HL-60 (cell line): ENCODE measurements at regions not wholly inside any gene's neighbourhood (a gene's known extent, or its start where the extent isn't known, plus 50 kb on each side); places are given as distances from the start of the nearest gene placed in this dataset.

ENCODE experiments used
- DNase-seq, 2 experiments: peaks; one replicate each; pipeline ENCODE4 v3.0.0-alpha.2; 2010 to 2020; ENCODE audit warnings: low read depth in 1 of 2, low spot score in 1 of 2
- H3K27ac ChIP-seq: fragments of 250-450 bp; sonication (Bioruptor Pico); replicated peaks from 2 replicates; pipeline ENCODE4 v1.5.1; 2020; ENCODE audit warnings: mild to moderate bottlenecking, moderate library complexity
- H3K27me3 ChIP-seq: fragments of 250-450 bp; sonication (Bioruptor Pico); 2 replicates; pipeline ENCODE4 v1.5.1; 2021; ENCODE audit warnings: mild to moderate bottlenecking, moderate library complexity; ENCODE audit not compliant: insufficient read depth, poor library complexity, severe bottlenecking
- H3K4me3 ChIP-seq: replicated peaks from 2 replicates; pipeline ENCODE4 v1.5.1; 2011; ENCODE audit warnings: mild to moderate bottlenecking, control low read depth, low read length; ENCODE audit not compliant: insufficient read depth
- GABPA ChIP-seq: IDR thresholded peaks from 2 replicates; pipeline ENCODE4 v1.6.1; 2012; ENCODE audit warnings: low read depth
- POLR2AphosphoS5 ChIP-seq: IDR thresholded peaks from 2 replicates; pipeline ENCODE4 v1.6.1; 2012; ENCODE audit warnings: low read depth
- SPI1 ChIP-seq: IDR thresholded peaks from 2 replicates; pipeline ENCODE4 v1.6.1; 2012; ENCODE audit warnings: low read depth, mild to moderate bottlenecking, borderline replicate concordance
- TF ChIP-seq, protein P1 (sequence below): IDR thresholded peaks from one replicate; pipeline ENCODE4 v1.5.1; 2011; ENCODE audit warnings: low read length, control low read depth, inconsistent platforms; ENCODE audit not compliant: insufficient read depth
- TF ChIP-seq, protein P2 (sequence below): IDR thresholded peaks from 2 replicates; pipeline ENCODE4 v1.6.1; 2012; ENCODE audit warnings: low read depth; ENCODE audit not compliant: insufficient replicate concordance

GRCh38 chr3:146895026-146895749 is 290.0 kb upstream of the PLSCR5 start:
- no peak for DNase-seq
- TF ChIP-seq, protein P1, sequence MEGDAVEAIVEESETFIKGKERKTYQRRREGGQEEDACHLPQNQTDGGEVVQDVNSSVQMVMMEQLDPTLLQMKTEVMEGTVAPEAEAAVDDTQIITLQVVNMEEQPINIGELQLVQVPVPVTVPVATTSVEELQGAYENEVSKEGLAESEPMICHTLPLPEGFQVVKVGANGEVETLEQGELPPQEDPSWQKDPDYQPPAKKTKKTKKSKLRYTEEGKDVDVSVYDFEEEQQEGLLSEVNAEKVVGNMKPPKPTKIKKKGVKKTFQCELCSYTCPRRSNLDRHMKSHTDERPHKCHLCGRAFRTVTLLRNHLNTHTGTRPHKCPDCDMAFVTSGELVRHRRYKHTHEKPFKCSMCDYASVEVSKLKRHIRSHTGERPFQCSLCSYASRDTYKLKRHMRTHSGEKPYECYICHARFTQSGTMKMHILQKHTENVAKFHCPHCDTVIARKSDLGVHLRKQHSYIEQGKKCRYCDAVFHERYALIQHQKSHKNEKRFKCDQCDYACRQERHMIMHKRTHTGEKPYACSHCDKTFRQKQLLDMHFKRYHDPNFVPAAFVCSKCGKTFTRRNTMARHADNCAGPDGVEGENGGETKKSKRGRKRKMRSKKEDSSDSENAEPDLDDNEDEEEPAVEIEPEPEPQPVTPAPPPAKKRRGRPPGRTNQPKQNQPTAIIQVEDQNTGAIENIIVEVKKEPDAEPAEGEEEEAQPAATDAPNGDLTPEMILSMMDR = no peak
- TF ChIP-seq GABPA (no peak), SPI1 (no peak), POLR2AphosphoS5 (no peak)
- TF ChIP-seq, protein P2, sequence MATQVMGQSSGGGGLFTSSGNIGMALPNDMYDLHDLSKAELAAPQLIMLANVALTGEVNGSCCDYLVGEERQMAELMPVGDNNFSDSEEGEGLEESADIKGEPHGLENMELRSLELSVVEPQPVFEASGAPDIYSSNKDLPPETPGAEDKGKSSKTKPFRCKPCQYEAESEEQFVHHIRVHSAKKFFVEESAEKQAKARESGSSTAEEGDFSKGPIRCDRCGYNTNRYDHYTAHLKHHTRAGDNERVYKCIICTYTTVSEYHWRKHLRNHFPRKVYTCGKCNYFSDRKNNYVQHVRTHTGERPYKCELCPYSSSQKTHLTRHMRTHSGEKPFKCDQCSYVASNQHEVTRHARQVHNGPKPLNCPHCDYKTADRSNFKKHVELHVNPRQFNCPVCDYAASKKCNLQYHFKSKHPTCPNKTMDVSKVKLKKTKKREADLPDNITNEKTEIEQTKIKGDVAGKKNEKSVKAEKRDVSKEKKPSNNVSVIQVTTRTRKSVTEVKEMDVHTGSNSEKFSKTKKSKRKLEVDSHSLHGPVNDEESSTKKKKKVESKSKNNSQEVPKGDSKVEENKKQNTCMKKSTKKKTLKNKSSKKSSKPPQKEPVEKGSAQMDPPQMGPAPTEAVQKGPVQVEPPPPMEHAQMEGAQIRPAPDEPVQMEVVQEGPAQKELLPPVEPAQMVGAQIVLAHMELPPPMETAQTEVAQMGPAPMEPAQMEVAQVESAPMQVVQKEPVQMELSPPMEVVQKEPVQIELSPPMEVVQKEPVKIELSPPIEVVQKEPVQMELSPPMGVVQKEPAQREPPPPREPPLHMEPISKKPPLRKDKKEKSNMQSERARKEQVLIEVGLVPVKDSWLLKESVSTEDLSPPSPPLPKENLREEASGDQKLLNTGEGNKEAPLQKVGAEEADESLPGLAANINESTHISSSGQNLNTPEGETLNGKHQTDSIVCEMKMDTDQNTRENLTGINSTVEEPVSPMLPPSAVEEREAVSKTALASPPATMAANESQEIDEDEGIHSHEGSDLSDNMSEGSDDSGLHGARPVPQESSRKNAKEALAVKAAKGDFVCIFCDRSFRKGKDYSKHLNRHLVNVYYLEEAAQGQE = no peak
- H3K27ac ChIP-seq = no peak overlapping the region

DNA sequence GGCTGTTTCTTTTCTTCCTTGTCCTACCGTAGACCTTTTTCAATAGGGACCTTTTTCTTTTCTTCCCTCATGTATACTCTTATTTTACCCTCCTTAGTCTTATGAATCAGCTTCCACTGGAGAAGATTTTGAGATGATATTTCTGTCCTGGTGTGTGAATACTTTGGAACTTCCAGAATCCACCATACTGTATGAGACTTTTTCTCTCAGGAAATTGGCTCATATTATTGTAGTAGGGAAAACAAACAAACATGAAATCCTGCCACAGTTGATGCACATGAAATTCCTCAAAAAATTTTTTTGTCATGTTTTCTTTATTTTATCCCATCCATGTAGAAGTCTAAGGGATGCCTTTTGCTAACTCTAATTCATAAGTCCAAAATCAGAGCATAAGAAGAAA is 289.3 kb upstream of the PLSCR5 start:
- H3K27me3 ChIP-seq = no peaks in the 10 kb centered on the region
- H3K4me3 ChIP-seq = no peak overlapping the region
- no peak overlapping the region for H3K27ac ChIP-seq
- TF ChIP-seq GABPA (no peak), POLR2AphosphoS5 (no peak), SPI1 (no peak)
- TF ChIP-seq, protein P2 = no peak
- TF ChIP-seq, protein P1 = no peak
- no peak for DNase-seq

More at GRCh38 chr3:146895026-146895749, 290.0 kb upstream of the PLSCR5 start:
- Histone ChIP-seq H3K4me3 (no peak overlapping the region), H3K27me3 (no peaks in the 10 kb centered on the region)

- H3K4me3 ChIP-seq = no peak overlapping the region
- DNase-seq = no peak
- TF ChIP-seq POLR2AphosphoS5 (no peak), SPI1 (no peak), GABPA (no peak)
- TF ChIP-seq, protein P1 = no peak
- TF ChIP-seq, protein P2 = no peak
- no peaks in the 10 kb centered on the region for H3K27me3 ChIP-seq
- H3K27ac ChIP-seq = no peak overlapping the region
These were observed 286.9 kb upstream of the PLSCR5 start for GRCh38 chr3:146892041-146892440.
